GM19438 (cell line): ENCODE measurements at regions not wholly inside any gene's neighbourhood (a gene's known extent, or its start where the extent isn't known, plus 50 kb on each side); places are given as distances from the start of the nearest gene placed in this dataset.

Experiments
- ATAC-seq: cut with Tn5 transposase; IDR thresholded peaks from one replicate; pipeline ENCODE4 v1.9.1; 2021; ENCODE audit warnings: low read depth; ENCODE audit not compliant: unreplicated experiment

DNA sequence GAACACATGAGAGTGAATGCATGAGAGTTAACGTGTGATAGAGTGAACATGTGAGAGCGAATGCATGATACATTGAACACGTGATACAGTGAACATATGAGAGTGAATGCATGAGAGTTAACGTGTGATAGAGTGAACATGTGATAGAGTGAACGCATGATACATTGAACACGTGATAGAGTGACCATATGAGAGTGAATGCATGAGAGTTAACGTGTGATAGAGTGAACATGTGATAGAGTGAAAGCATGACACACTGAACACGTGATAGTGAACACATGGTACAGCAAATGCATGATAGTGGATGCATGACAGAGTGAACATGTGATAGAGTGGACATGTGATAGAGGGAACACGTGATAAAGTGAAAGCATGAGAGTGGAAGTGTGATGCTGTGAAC is 517.9 kb downstream of the EIPR1 start:
- ATAC-seq, result no peak

- ATAC-seq, result no peak
Observed at GRCh38 chr2:2859164-2859563, 518.5 kb downstream of the EIPR1 start.

GRCh38 chr2:2856723-2857415 is 520.7 kb downstream of the EIPR1 start:
- no peak for ATAC-seq

DNA sequence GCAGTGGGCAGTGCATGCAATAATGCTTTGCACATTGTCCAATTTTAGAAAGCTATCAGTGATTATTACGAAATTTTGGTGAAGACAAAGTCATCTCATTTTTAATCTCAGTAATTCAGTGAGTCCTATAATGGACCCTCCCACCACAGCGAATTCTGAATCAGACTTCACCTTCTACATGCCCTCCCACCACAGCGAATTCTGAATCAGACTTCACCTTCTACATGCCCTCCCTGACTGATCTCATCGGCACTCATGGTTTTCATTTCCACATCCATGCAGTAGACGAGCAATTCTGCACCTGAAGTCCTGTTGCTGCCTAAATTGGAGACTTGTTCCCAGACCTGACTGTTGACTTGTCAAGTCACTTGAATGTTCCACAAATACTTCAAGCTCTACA is 522.3 kb downstream of the EIPR1 start:
- ATAC-seq, result no peak

GRCh38 chr2:2853346-2853745 is 522.3 kb upstream of the MYT1L start:
- no peak for ATAC-seq

- ATAC-seq, result no peak
Observed at GRCh38 chr2:2851806-2852777, 521.0 kb upstream of the MYT1L start.

DNA sequence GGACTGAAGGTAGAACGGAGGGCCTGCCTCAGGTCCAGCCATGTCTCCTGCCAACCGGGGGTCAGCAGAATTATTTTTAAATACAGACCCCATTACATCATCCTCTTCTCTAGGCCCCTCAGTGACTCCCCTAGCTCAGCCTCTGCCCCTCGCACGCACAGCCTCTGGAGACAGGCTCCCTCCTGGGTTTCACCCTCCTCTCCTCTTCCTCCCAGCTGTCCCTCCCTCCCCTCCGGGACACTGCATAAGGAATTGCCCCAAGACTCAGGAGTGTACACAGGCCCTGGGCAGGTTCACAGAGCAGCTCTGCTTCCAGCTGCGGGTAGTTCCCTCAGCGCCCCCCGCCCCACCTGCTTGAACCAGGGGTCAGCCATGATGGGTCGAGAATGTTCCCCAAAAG is 520.2 kb upstream of the MYT1L start:
- no peak for ATAC-seq

- no peak for ATAC-seq
Observed at GRCh38 chr2:2850859-2851258, 519.8 kb upstream of the MYT1L start.

DNA sequence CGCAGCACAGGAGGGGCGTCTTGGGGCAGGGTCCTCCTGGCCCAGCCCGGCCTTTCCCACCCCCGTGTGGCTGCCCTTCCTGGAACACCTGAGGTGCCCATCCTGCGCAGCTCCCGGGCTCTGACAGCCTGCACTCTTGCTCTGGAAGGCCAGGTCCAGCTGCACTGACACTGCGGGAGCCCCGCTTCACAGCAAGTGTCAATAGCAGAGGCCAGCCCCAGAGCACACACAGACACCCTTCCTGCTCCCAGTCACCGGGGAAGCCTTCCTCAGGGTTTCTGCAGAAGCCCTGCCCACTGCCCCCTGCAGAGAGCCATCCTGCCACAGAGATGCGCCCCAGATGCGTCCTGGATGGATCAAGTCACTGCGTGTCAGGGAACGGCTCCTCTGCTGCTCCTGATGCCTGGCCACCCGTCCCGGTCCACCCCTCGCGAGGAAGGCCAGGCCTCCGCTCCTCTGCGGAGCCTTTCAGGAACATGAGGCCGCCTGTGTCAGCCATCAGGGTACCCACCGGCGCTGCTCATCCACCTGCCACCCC is 519.2 kb upstream of the MYT1L start:
- ATAC-seq, result no peak

DNA sequence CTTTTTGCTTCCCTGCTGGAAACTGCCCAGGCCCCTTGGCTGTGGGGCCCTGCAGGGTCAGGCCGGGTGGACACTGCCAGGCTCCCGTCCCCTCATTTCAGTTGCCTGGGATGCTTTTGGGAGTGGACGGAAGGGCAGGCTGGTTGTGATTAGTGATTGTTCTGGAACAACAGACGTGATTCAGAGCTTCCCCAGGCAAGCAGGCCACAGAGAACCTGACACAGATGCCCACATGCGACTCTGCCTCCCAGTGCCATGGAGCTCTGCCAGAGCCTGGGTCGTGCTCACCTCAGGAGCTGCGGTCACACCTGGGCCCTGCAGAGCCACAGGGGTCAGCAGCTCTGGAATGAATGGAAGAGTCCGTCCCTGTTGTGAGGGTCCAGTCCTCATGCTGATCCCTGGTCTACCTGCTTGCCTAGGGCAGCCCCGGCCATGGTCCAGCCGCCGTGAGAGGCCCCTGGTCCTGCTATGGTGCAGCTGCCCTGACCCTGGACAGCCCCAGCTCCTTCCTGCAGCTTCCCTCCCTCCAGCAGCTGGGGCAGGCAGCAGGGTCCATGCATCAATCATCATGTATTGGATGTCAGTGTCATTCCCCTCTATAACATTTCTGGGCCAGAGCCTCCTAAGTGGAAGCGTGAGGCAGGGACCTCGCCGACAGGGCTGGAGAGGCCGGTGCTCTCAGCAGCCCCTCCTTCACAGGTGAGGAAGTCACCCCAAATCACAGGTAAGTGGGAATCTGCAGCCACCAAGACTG is 518.6 kb upstream of the MYT1L start:
- no peak for ATAC-seq

DNA sequence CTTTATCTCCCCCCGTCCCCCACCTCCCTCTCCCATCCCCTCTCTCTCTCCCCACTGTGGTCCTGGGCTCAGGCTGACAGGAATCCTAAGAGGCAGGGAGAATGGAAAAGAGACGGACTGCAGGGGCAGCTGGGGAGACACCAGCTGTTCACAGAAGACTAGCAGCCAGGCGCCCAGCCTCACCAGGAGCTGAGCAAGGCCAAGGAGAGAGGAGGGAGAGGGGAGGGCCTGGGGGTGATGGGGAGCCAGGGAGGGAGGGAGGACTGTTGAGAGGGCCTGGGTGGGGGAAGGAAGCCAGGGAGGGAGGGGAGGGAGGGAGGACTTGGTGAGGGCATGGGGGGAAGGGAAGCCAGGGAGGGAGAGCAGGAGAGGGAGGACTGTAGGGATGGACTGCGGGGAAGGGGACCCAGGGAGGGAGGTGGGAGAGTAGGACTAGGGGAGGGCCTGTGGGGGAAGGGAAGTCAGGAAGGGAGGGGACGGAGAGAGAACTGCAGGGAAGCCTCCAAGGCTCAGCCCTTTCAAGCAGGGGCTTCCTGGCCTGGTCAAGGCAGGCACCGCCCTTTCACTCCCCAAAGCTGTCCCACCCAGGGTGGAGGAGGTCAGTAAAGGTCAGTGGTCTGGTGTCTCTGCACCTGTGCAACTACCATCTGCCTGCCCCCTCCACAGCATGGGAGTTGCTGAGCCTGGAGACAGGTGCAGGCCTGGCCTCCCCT is 517.7 kb upstream of the MYT1L start:
- no peak for ATAC-seq

DNA sequence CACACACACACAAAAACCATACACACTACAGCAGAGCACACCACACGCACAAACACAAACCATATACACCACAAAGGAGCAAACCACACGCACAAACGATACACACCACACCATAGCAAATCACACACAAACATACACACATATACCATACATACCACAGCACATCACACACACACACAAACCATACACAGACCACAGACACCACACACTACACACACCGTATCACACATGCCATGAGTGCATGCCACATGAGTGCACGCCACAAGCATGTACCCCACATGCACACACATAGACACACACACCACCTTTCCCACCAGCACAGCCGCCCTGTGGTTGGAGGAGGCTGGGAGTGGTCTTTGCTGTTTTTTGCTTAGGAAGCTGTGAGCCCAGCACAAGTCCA is 517.1 kb upstream of the MYT1L start:
- ATAC-seq, result no peak

GRCh38 chr2:2847209-2847676 is 516.2 kb upstream of the MYT1L start:
- ATAC-seq, result no peak

GRCh38 chr2:2846332-2847208 is 515.5 kb upstream of the MYT1L start:
- no peak for ATAC-seq

DNA sequence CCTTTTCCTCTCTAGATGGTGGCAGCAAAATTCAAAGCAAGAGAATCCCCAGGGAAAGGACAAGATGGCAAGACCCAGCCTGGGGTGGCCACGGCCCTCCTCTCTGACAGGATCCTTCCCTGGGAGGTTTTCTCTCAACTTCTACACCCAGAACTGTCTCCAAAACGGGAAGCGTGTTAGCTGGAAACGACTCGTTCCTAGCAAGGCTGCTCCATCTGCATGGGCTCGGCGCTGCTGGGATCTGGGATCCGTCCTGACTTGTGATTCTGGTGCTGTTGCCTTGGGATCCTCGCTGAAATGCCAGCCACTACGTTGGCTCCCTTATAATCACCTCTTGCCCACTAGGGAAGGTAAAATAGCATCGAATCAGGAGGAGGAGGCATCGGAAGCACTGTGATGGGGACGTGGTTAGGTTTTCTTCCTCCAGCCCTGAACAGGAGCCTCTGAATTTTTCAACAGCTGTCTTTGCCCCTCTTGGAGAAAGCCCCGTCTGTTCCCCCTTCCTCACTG is 514.8 kb upstream of the MYT1L start:
- ATAC-seq, result no peak

DNA sequence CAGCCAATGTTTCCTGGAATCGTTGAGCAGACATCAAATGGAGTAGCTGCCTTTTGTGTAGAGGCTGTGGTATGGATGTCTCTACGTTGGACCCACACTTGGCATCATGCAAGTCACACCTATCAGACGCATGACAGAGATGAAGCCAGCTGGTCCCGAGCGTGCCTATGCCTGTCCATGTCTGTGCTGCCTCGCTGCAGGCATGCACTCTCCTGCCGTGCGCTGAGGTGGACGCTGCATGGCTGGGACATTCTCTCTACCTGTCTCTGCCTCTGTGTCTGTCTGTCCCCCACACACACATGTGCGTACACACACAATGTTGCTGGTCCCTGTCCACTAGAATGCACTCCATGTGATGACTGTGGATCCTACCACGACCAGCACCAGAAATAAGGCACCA is 514.2 kb upstream of the MYT1L start:
- ATAC-seq, result no peak

DNA sequence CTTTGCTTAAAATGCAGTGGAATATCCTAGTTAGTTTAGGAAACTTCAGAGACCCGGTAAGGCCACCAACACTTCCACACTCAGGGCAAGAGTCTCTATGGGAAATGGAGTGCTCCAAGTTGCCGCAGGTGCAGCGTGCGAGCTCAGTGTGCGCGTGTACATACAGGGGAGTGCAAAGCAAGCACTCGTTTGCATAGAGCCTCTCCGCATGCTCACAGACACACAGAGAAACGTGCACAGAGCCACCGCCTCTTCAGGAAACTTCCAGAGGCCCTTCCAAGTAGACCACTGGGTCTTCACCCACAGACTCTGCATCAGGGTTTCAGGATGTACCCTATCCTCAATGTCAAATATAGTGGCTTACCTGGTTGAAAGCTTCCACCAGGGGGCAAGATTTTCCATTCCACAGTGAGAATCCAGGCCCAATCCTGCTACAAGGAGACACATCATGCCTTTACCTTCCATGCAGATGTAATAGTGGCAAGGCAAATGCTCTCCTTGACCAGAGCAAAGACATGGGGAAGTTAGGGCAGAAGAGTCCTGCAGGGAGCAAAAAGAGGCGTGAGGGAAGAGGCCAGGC is 513.0 kb upstream of the MYT1L start:
- no peak for ATAC-seq

GRCh38 chr2:2842466-2842865 is 511.4 kb upstream of the MYT1L start:
- no peak for ATAC-seq
